Neuronal stem cell (in vitro differentiated cells): ENCODE measurements at regions not wholly inside any gene's neighbourhood (a gene's known extent, or its start where the extent isn't known, plus 50 kb on each side); places are given as distances from the start of the nearest gene placed in this dataset.

Experiments used
- DNase-seq: peaks from one replicate; pipeline ENCODE4 v3.0.0-alpha.2; 2013; ENCODE audit warnings: low spot score
- H2AFZ ChIP-seq: one replicate; pipeline ENCODE4 v1.6.1; 2013; ENCODE audit warnings: mild to moderate bottlenecking, low read length, inconsistent platforms
- H2AK5ac ChIP-seq: 2 replicates; pipeline ENCODE4 v1.6.1; 2013; ENCODE audit warnings: low read depth, mild to moderate bottlenecking, inconsistent platforms, low read length, moderate library complexity, mixed read lengths
- H2BK120ac ChIP-seq: 2 replicates; pipeline ENCODE4 v1.6.1; 2013; ENCODE audit warnings: low read depth, mild to moderate bottlenecking, inconsistent platforms, low read length, moderate library complexity, mixed read lengths
- H2BK12ac ChIP-seq: one replicate; pipeline ENCODE4 v1.6.1; 2013; ENCODE audit warnings: low read length, inconsistent platforms
- H2BK15ac ChIP-seq: 2 replicates; pipeline ENCODE4 v1.6.1; 2013; ENCODE audit warnings: mild to moderate bottlenecking, low read length, inconsistent platforms, mixed read lengths
- H2BK5ac ChIP-seq: one replicate; pipeline ENCODE4 v1.6.1; 2013; ENCODE audit warnings: inconsistent platforms, mild to moderate bottlenecking, low read length, moderate library complexity
- H3K14ac ChIP-seq: one replicate; pipeline ENCODE4 v1.6.1; 2013; ENCODE audit warnings: low read length, inconsistent platforms
- H3K18ac ChIP-seq: 2 replicates; pipeline ENCODE4 v1.6.1; 2013; ENCODE audit warnings: low read length, inconsistent platforms
- H3K23ac ChIP-seq: 2 replicates; pipeline ENCODE4 v1.6.1; 2013; ENCODE audit warnings: low read depth, mild to moderate bottlenecking, mixed read lengths, low read length, inconsistent platforms; ENCODE audit not compliant: poor library complexity
- H3K27ac ChIP-seq: replicated peaks from 3 replicates; pipeline ENCODE4 v1.5.1; 2013; ENCODE audit warnings: low read length, inconsistent platforms
- H3K27me3 ChIP-seq, 3 experiments: 2 replicates each; pipeline ENCODE4 v1.6.1; 2013; ENCODE audit warnings: low read length in 3 of 3, mild to moderate bottlenecking in 2 of 3, inconsistent platforms in 1 of 3, low read depth in 1 of 3, mixed read lengths in 1 of 3, moderate library complexity in 1 of 3; ENCODE audit not compliant: control insufficient read depth in 3 of 3, insufficient read depth in 3 of 3
- H3K36me3 ChIP-seq, 2 donors: replicated peaks in 1 of 2; 2 replicates each; pipeline ENCODE4 v1.6.1; 2013; ENCODE audit warnings: low read length in 2 of 2; ENCODE audit not compliant: control insufficient read depth in 2 of 2, insufficient read depth in 2 of 2
- H3K4ac ChIP-seq: 2 replicates; pipeline ENCODE4 v1.6.1; 2013; ENCODE audit warnings: inconsistent platforms, mild to moderate bottlenecking, low read length, moderate library complexity
- H3K4me1 ChIP-seq, 2 donors: 1 replicate in 1 of 2; 2 replicates in 1 of 2; pipeline ENCODE4 v1.6.1; 2013; ENCODE audit warnings: low read length in 2 of 2, low read depth in 1 of 2; ENCODE audit not compliant: control insufficient read depth in 2 of 2, insufficient read depth in 1 of 2
- H3K4me2 ChIP-seq: one replicate; pipeline ENCODE4 v1.6.1; 2013; ENCODE audit warnings: mild to moderate bottlenecking, low read length, inconsistent platforms; ENCODE audit not compliant: insufficient read depth, poor library complexity, severe bottlenecking
- H3K4me3 ChIP-seq, 2 donors: 2 replicates each; pipeline ENCODE4 v1.5.1; 2013; ENCODE audit warnings: low read length in 2 of 2, mild to moderate bottlenecking in 2 of 2, inconsistent platforms in 1 of 2, moderate library complexity in 1 of 2
- H3K79me1 ChIP-seq: one replicate; pipeline ENCODE4 v1.6.1; 2013; ENCODE audit warnings: low read depth, mild to moderate bottlenecking, inconsistent platforms, low read length, moderate library complexity
- H3K9ac ChIP-seq: one replicate; pipeline ENCODE4 v1.6.1; 2013; ENCODE audit warnings: mild to moderate bottlenecking, low read depth, low read length, inconsistent platforms; ENCODE audit not compliant: poor library complexity
- H3K9me3 ChIP-seq, 2 donors: replicated peaks in 1 of 2; 2 replicates each; pipeline versions ENCODE3 to v1.6.1; 2013; ENCODE audit warnings: low read length in 2 of 2, mild to moderate bottlenecking in 2 of 2, inconsistent platforms in 1 of 2, low read depth in 1 of 2, mixed read lengths in 1 of 2, moderate library complexity in 1 of 2; ENCODE audit not compliant: control insufficient read depth in 2 of 2, insufficient read depth in 1 of 2
- H4K8ac ChIP-seq: one replicate; pipeline ENCODE4 v1.6.1; 2013; ENCODE audit warnings: low read depth, mild to moderate bottlenecking, inconsistent platforms, low read length, moderate library complexity
- H4K91ac ChIP-seq: one replicate; pipeline ENCODE4 v1.6.1; 2013; ENCODE audit warnings: low read length, low read depth, mild to moderate bottlenecking, inconsistent platforms; ENCODE audit not compliant: poor library complexity
- WGBS, 2 donors: extraction: QIAGEN DNeasy Blood & Tissue Kit; methylation state at CpG; one replicate each; pipeline ENCODE4 v1.1.7; 2013; ENCODE audit warnings: missing lambda C conversion rate in 2 of 2, mixed read lengths in 1 of 2; ENCODE audit not compliant: insufficient read length in 2 of 2, insufficient replicate concordance in 1 of 2; ENCODE audit errors: extremely low coverage in 2 of 2; 5-methylcytosine and 5-hydroxymethylcytosine counted together

- Histone ChIP-seq H2BK12ac (no peak overlapping the region), H3K4me3 (no peak overlapping the region), H3K27me3 (no peaks in the 10 kb centered on the region), H2BK5ac (no peak overlapping the region), H3K36me3 (no peaks in the 10 kb centered on the region), H3K4me2 (no peak overlapping the region), H2BK120ac (no peak overlapping the region), H3K79me1 (no peaks in the 10 kb centered on the region), H3K4ac (no peak overlapping the region), H3K14ac (no peak overlapping the region), H4K91ac (no peak overlapping the region), H3K18ac (no peak overlapping the region), H3K23ac (no peak overlapping the region), H2AK5ac (no peak overlapping the region), H2AFZ (no peak overlapping the region), H3K4me1 (no peaks in the 10 kb centered on the region), H3K9me3 (no peaks in the 10 kb centered on the region), H4K8ac (no peak overlapping the region), H2BK15ac (no peak overlapping the region), H3K27ac (no peak overlapping the region), H3K9ac (no peak overlapping the region)
- no CpG with 5 or more reads among the region's 5 CpGs for WGBS, 2 donors
- DNase-seq, result no peak
These were observed 161.3 kb upstream of the FAR2 start for GRCh38 chr12:28987538-28988324.

- no peak overlapping the region for H2AFZ ChIP-seq
- no peak overlapping the region for H3K4me2 ChIP-seq
- no CpG with 5 or more reads among the region's 2 CpGs for WGBS, 2 donors
- H2BK5ac ChIP-seq, result no peak overlapping the region
- DNase-seq, result no peak
- H3K9ac ChIP-seq, result no peak overlapping the region
- no peaks in the 10 kb centered on the region for H3K36me3 ChIP-seq
- no peak overlapping the region for H2BK120ac ChIP-seq
- H3K4ac ChIP-seq, result no peak overlapping the region
- no peaks in the 10 kb centered on the region for H3K9me3 ChIP-seq
- H3K23ac ChIP-seq, result no peak overlapping the region
- no peaks in the 10 kb centered on the region for H3K79me1 ChIP-seq
- H3K4me3 ChIP-seq, result no peak overlapping the region
- H3K27ac ChIP-seq, result no peak overlapping the region
- H2BK12ac ChIP-seq, result no peak overlapping the region
- H3K18ac ChIP-seq, result no peak overlapping the region
- no peak overlapping the region for H4K8ac ChIP-seq
- no peaks in the 10 kb centered on the region for H3K4me1 ChIP-seq
- no peaks in the 10 kb centered on the region for H3K27me3 ChIP-seq
- H3K14ac ChIP-seq, result no peak overlapping the region
- no peak overlapping the region for H4K91ac ChIP-seq
- H2AK5ac ChIP-seq, result no peak overlapping the region
- H2BK15ac ChIP-seq, result no peak overlapping the region
These were observed 160.8 kb upstream of the FAR2 start for GRCh38 chr12:28988325-28988704.

- Histone ChIP-seq H3K9ac (no peak overlapping the region), H2AK5ac (no peak overlapping the region), H4K8ac (no peak overlapping the region), H3K79me1 (no peaks in the 10 kb centered on the region), H4K91ac (no peak overlapping the region), H3K9me3 (no peaks in the 10 kb centered on the region), H2BK12ac (no peak overlapping the region), H3K4ac (no peak overlapping the region), H3K18ac (no peak overlapping the region), H3K4me2 (no peak overlapping the region), H2BK120ac (no peak overlapping the region), H3K36me3 (no peaks in the 10 kb centered on the region), H3K14ac (no peak overlapping the region), H2AFZ (no peak overlapping the region), H3K27ac (no peak overlapping the region), H3K27me3 (no peaks in the 10 kb centered on the region), H2BK5ac (no peak overlapping the region), H3K23ac (no peak overlapping the region), H3K4me1 (no peaks in the 10 kb centered on the region), H2BK15ac (no peak overlapping the region), H3K4me3 (no peak overlapping the region)
- no peak for DNase-seq
- WGBS, 2 donors, result no CpG with 5 or more reads among the region's 2 CpGs
These were observed 157.5 kb upstream of the FAR2 start for GRCh38 chr12:28991626-28992025.

- Histone ChIP-seq H3K27ac (no peak overlapping the region), H3K23ac (no peak overlapping the region), H3K4ac (no peak overlapping the region), H3K79me1 (no peaks in the 10 kb centered on the region), H2BK120ac (no peak overlapping the region), H2BK15ac (no peak overlapping the region), H3K4me1 (no peaks in the 10 kb centered on the region), H2BK5ac (no peak overlapping the region), H3K9ac (no peak overlapping the region), H3K36me3 (no peaks in the 10 kb centered on the region), H3K27me3 (no peaks in the 10 kb centered on the region), H3K18ac (no peak overlapping the region), H2AFZ (no peak overlapping the region), H3K14ac (no peak overlapping the region), H3K4me2 (no peak overlapping the region), H4K91ac (no peak overlapping the region), H2BK12ac (no peak overlapping the region), H4K8ac (no peak overlapping the region), H3K9me3 (no peaks in the 10 kb centered on the region), H2AK5ac (no peak overlapping the region), H3K4me3 (no peak overlapping the region)
- no peak for DNase-seq
- no CpG with 5 or more reads among the region's 5 CpGs for WGBS, 2 donors
These were observed 155.4 kb upstream of the FAR2 start for GRCh38 chr12:28993720-28994119.
